NCI-H1417 (cell line): ENCODE measurements at regions not wholly inside any gene's neighbourhood (a gene's known extent, or its start where the extent isn't known, plus 50 kb on each side); places are given as distances from the start of the nearest gene placed in this dataset.
A peak's percentile ranks its signal among the peaks of the same experiment; 100 is the strongest.

Experiments
- DNase-seq, 3 experiments: peaks; one replicate each; lab custom pipeline; 2025; lab: John Stamatoyannopoulos, UW

- no peak for DNase-seq
Observed at GRCh38 chr4:20403290-20403689, 151.6 kb downstream of the SLIT2 start.

GRCh38 chr4:20403846-20404245, 152.1 kb downstream of the SLIT2 start:
- DNase-seq: no peak

- no peak for DNase-seq
Observed at GRCh38 chr4:20408611-20409010, 156.9 kb downstream of the SLIT2 start.

GRCh38 chr4:20412072-20412471, 160.4 kb downstream of the SLIT2 start:
- peak in 1 of 3 experiments; percentile 44 for DNase-seq

- DNase-seq: peak in 1 of 3 experiments; percentile 17
Observed at GRCh38 chr4:20416800-20417199, 165.1 kb downstream of the SLIT2 start.

GRCh38 chr4:20418861-20419451, 167.3 kb downstream of the SLIT2 start:
- peak; percentile 26 to 62 (median 61) for DNase-seq

- DNase-seq: no peak
Observed at GRCh38 chr4:20420916-20421602, 169.4 kb downstream of the SLIT2 start.

GRCh38 chr4:20421603-20421985, 169.9 kb downstream of the SLIT2 start:
- DNase-seq: peak in 1 of 3 experiments; percentile 24

- peak; percentile 43 to 82 (median 77) for DNase-seq
Observed at GRCh38 chr4:20422398-20422797, 170.7 kb downstream of the SLIT2 start.

- no peak for DNase-seq
Observed at GRCh38 chr4:20423420-20423819, 171.7 kb downstream of the SLIT2 start.

- DNase-seq: no peak
Observed at GRCh38 chr4:20426028-20426427, 174.3 kb downstream of the SLIT2 start.

GRCh38 chr4:20428436-20429160, 176.9 kb downstream of the SLIT2 start:
- DNase-seq: peak in 2 of 3 experiments; percentile 9 to 55

GRCh38 chr4:20430259-20430941, 178.7 kb downstream of the SLIT2 start:
- no peak for DNase-seq

GRCh38 chr4:20431543-20431951, 179.8 kb downstream of the SLIT2 start:
- DNase-seq: no peak

GRCh38 chr4:20432088-20432487, 180.4 kb downstream of the SLIT2 start:
- no peak for DNase-seq

GRCh38 chr4:20433097-20433705, 181.5 kb downstream of the SLIT2 start:
- DNase-seq: peak in 2 of 3 experiments; percentile 38 to 78

- DNase-seq: no peak
Observed at GRCh38 chr4:20440170-20440569, 188.5 kb downstream of the SLIT2 start.

- DNase-seq: no peak
Observed at GRCh38 chr4:20443015-20443805, 191.5 kb downstream of the SLIT2 start.

GRCh38 chr4:20444599-20445337, 193.1 kb downstream of the SLIT2 start:
- DNase-seq: peak in 2 of 3 experiments; percentile 52 to 90

- DNase-seq: peak; percentile 27 to 88 (median 74)
Observed at GRCh38 chr4:20445933-20446723, 194.4 kb downstream of the SLIT2 start.
